ENCODE measurements at regions not wholly inside any gene's neighbourhood (a gene's known extent, or its start where the extent isn't known, plus 50 kb on each side); places are given as distances from the start of the nearest gene placed in this dataset.

DNA sequence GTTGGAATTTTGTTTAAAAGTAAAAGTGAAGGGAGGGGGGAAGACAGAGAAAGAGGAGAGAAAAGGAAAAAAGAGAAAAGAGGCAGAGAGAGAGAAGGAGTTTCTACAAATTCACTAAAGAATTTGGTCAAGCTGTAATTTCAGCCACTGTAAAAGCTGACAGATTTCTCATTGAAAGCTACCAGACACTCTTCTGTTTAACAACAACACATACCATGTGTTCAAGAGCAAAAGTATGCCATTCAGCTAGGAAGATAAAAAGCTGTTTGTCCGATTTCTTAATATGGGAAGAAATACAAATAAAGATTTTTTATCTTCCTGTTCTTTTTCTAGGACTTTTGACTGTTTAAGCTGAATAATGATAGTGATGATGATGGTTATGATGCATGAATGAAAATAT is 204.8 kb upstream of the RSPO3 start:
- Histone ChIP-seq H3K9me3 (no peaks in the 10 kb centered on the region), H3K36me3 (no peaks in the 10 kb centered on the region), H3K4me3 (no peak overlapping the region), H3K27ac (no peak overlapping the region), H3K27me3 (replicated peaks in 1 of 7) (no peaks in the 10 kb centered on the region), H3K4me1 (no peaks in the 10 kb centered on the region)
- 45 to 80% (median 71%) methylated on average over 1 of the region's 1 CpG for WGBS, 5 donors
- no peak for DNase-seq
- TF ChIP-seq, protein P1, sequence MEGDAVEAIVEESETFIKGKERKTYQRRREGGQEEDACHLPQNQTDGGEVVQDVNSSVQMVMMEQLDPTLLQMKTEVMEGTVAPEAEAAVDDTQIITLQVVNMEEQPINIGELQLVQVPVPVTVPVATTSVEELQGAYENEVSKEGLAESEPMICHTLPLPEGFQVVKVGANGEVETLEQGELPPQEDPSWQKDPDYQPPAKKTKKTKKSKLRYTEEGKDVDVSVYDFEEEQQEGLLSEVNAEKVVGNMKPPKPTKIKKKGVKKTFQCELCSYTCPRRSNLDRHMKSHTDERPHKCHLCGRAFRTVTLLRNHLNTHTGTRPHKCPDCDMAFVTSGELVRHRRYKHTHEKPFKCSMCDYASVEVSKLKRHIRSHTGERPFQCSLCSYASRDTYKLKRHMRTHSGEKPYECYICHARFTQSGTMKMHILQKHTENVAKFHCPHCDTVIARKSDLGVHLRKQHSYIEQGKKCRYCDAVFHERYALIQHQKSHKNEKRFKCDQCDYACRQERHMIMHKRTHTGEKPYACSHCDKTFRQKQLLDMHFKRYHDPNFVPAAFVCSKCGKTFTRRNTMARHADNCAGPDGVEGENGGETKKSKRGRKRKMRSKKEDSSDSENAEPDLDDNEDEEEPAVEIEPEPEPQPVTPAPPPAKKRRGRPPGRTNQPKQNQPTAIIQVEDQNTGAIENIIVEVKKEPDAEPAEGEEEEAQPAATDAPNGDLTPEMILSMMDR (IDR thresholded peaks at IDR 0.05 in 8 of 11, conservative IDR thresholded peaks at IDR 0.05 in 3 of 11) = no peak
- TF ChIP-seq POLR2A (IDR thresholded peaks at IDR 0.05) (no peak), POLR2AphosphoS5 (IDR thresholded peaks at IDR 0.05) (no peak)
- intact Hi-C loops (cut with DNase I; ENCODE audit: low total_unique reads) = no loop called here

DNA sequence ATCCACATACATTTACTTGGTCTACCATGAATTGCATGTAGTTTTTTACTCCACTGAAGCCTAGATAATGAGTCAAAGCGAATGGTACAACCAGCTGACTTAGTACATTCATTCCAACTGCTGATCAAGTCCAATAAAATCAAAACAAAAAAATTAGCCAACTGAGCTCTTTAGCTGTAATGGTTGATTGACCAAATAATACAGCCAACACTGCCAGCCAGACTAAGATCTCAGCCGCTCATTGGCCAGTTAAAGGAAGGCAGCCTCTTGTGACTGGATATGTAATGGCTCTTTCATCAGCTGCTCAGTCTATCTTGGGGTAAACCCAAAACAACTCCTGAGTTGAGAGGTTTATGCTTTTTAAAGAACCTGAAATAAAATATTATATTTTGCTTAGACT is 204.3 kb upstream of the RSPO3 start:
- no peaks in the 10 kb centered on the region for H3K9me3 ChIP-seq
- H3K36me3 ChIP-seq = no peaks in the 10 kb centered on the region
- no peaks in the 10 kb centered on the region for H3K4me1 ChIP-seq
- intact Hi-C loops (cut with DNase I; ENCODE audit: low total_unique reads) = no loop called here
- DNase-seq = no peak
- TF ChIP-seq POLR2AphosphoS5 (IDR thresholded peaks at IDR 0.05) = no peak
- TF ChIP-seq POLR2A (IDR thresholded peaks at IDR 0.05) = no peak
- TF ChIP-seq, protein P1 (IDR thresholded peaks at IDR 0.05 in 8 of 11, conservative IDR thresholded peaks at IDR 0.05 in 3 of 11) = no peak
- WGBS, 5 donors = 83 to 93% (median 87%) methylated on average over 2 of the region's 2 CpGs
- no peaks in the 10 kb centered on the region for H3K27me3 ChIP-seq (replicated peaks in 1 of 7)
- no peak overlapping the region for H3K4me3 ChIP-seq
- no peak overlapping the region for H3K27ac ChIP-seq

DNA sequence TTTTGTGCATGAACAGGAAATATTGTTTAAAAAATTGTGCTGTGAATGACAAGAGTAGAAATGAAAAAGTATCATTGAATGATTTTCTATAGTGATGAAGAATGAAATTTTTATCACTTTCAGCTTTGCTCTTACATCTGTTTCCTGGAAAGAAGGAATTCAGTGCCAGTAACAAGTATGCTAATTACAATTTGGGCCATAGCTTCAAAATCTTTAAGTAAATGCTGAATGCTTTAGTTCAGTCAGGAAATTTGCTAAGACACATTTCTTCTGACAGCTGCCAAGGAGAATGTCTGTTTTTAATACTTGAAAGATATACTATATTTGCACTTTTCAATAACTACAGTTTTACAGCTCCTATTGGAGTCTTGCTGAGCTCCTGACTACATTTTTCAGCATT is 203.7 kb upstream of the RSPO3 start:
- TF ChIP-seq POLR2AphosphoS5 (IDR thresholded peaks at IDR 0.05) (no peak), POLR2A (IDR thresholded peaks at IDR 0.05) (no peak)
- TF ChIP-seq, protein P1 (IDR thresholded peaks at IDR 0.05 in 8 of 11, conservative IDR thresholded peaks at IDR 0.05 in 3 of 11) = no peak
- Histone ChIP-seq H3K27me3 (replicated peaks in 1 of 7) (no peaks in the 10 kb centered on the region), H3K27ac (no peak overlapping the region), H3K4me3 (no peak overlapping the region), H3K36me3 (no peaks in the 10 kb centered on the region), H3K4me1 (no peaks in the 10 kb centered on the region), H3K9me3 (no peaks in the 10 kb centered on the region)
- intact Hi-C loops (cut with DNase I; ENCODE audit: low total_unique reads) = no loop called here
- DNase-seq = no peak

DNA sequence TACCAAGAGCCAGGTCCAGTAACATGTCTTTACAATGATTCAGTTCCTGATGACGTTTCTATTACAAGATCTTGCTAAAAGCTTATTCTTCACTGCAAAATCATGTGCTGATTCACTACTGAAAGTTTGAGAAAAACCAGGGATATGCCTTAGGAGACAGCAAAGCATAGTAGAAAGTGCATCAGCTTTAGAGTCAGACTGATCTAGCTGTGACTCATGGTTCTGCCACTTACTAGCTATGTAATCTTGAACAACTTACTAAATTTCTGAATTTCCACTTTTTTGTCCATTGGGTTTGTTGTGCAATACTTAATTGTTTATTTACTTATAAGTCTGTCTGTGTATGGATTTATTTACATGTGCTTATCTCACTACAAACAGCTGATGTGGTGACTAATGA is 198.5 kb upstream of the RSPO3 start:
- DNase-seq = no peak
- no peaks in the 10 kb centered on the region for H3K36me3 ChIP-seq
- TF ChIP-seq POLR2A (IDR thresholded peaks at IDR 0.05) = no peak
- TF ChIP-seq POLR2AphosphoS5 (IDR thresholded peaks at IDR 0.05) = no peak
- TF ChIP-seq, protein P1 (IDR thresholded peaks at IDR 0.05 in 8 of 11, conservative IDR thresholded peaks at IDR 0.05 in 3 of 11) = no peak
- H3K4me3 ChIP-seq = no peak overlapping the region
- intact Hi-C loops (cut with DNase I; ENCODE audit: low total_unique reads) = no loop called here
- H3K4me1 ChIP-seq = no peaks in the 10 kb centered on the region
- no peak overlapping the region for H3K27ac ChIP-seq
- no peaks in the 10 kb centered on the region for H3K27me3 ChIP-seq (replicated peaks in 1 of 7)
- no peaks in the 10 kb centered on the region for H3K9me3 ChIP-seq
- 50 to 71% (median 56%) methylated on average over 1 of the region's 1 CpG for WGBS, 5 donors

Data from spleen (tissue), 11 donors.